ENCODE measurements at regions not wholly inside any gene's neighbourhood (a gene's known extent, or its start where the extent isn't known, plus 50 kb on each side); places are given as distances from the start of the nearest gene placed in this dataset.
"Not testable (repeated sequence)": the region's sequence is repeated elsewhere in the genome, so short reads cannot be mapped to it uniquely, and the experiment has no call there.

DNA sequence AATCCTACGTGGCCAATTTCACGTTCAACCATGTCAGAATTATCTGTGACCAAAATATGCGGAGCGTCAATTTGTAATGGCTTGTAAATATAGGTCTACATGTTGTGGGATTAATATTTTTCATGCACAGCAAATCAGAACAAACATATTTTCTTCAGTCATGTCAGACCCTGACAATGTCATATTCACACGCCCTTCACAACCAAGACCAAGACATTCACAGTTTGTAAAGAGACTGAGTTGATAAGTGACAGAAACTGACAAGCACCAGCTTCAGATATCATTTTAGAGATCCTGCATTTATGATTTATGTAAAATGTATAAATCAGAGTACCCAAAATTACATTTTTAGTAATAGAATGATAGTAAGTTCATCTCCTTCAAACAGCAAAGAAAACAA, 57.3 kb upstream of the NOVA1 start:
- DNase-seq, result no peak

DNA sequence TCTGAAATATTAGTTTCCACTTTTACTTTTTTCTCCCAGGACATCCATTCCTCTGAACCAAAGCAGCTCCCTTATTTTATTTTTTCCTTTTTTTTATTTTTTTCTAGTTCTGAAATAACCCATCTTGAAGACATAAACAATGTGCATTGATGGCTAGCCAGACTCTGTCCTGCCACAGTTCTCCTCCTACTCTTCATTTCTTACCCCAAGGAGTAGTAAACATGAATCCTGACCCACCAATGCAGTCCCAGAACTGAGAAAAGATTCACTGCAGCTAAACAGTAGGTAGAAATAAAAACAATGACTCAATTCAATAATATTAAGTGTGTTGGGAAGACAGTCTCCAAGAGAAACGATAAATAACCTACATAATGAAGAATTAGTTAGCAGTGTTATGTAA, 65.7 kb upstream of the NOVA1 start:
- no peak for DNase-seq

- DNase-seq, result not testable (repeated sequence)
These were observed 81.0 kb upstream of the NOVA1 start for GRCh38 chr14:26678732-26679420.

DNA sequence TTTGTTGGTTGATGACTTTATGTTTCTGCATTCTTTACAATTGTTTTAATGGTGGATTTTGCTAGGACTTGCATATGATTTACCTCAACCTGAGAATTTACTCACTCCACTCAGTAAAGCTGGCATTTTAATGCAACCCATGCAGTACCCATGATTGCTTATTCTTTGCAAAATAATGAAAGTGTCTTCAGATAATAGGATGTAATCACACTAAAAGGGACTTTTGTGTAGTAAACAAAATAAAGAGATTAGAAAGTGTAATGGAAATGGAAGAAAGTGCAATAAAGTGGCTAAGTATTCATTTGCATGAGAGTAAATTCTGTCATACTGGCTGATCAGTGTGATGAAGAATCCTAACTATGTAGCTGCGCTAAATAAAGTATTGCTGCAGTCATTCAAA, 87.6 kb upstream of the NOVA1 start:
- DNase-seq, result no peak

- no peak for DNase-seq
These were observed 89.5 kb upstream of the NOVA1 start for GRCh38 chr14:26687301-26687837.

DNA sequence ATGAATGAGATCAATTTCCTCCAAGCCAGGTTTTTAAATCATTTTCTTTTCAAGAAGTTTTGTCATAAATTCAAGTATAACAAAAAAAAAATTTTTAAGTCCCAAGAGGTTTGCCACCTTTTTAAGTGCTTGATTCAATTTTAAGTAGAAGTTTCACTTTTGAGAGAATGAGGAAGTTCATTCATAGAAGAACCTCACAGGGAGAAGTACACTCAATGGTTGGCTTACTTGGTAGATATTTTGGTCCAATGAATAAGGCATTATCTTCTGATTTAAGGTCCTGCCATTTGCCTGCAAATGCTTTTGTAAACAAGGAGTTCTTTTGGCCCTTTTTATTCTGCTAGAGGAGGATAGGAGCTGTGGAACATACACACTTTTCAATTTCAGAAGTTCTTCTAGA, 96.7 kb upstream of the NOVA1 start:
- no peak for DNase-seq

GRCh38 chr14:26702721-26703230, 104.9 kb upstream of the NOVA1 start:
- no peak for DNase-seq

DNA sequence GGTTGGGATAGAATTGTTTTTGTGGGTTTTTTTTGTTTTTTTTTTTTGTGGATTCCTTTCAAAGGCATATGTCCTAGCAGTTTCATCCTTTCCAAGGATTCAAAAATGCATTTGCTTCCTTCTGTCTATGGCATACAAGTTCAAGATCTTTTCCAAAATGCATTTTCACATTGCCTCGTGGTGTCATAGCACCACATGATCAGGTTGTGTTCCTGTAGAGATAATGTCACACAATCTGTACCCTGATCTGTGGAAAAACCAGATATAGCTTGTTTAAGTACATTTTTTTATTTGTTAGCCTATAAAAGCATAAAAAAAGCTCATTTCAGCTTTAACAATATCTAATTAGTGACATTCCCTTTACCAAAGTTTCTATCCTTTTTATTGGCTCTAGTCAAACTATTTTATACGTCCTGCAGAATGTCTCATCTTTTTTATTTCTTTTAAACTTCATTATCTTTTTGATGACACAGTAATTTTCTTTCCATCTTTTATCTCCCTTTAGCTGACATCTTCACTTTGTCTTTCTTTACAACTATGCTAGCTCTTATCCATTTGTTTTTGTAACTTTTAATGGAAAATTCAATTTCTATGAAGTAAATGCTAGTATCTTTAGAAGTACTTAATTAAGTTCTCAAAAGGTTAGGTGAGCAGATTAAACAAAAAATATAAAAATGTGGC, 106.0 kb upstream of the NOVA1 start:
- no peak for DNase-seq

DNA sequence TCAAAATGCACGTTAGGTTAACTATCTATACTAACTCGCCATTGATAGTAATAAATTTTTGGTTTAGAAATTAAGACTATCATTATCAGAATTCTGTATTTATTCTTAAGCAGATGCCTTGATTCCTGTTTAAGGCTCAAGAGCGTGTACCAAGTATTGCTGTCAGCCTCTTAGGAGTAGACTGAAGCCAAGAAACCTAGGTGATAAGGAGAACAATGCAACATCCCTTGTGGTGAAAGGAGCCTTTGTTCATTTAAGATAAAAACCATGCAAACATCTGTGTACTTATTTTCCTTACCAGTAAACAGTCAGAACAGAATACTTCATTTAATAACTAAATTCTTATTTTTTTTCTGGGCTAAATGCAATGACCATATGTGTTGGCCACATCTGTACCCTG, 109.4 kb upstream of the NOVA1 start:
- no peak for DNase-seq

DNA sequence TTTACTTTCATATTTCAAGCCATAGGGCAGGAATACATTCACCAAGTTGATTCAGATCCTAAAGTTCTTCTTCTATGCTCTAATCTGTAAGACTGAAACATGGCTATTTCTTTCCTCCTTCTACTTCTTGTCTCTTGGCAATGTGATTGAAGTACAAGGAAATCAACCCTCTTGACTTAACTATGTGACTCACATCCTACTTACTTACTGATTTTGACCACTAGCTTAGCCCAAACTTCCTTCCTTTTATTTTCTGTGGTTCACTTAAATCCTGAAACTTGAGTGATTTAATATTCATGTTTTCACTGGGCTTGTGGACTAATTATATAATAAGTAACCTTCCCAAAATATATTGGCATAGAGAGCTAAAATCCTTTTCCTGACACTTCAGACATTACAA, 111.2 kb upstream of the NOVA1 start:
- DNase-seq, result no peak

DNA sequence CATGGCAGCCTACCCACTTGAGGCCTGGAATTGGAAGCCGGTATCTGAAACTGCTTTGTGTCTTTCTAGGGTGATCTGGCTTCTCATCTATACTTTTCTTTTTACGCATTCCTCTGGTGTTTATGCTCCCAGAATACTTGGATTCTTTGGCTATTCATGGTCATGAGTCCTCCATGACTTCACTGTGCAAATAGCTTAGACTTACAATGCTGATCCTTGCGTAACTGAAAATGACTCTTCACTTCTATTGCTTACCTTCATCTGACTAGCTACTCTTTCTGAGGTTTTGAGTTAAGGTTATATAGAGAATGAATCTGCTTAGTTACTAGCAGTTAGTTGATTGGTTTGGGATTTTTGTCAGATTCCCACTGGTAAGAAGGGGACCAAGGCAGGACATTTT, 121.7 kb upstream of the NOVA1 start:
- DNase-seq, result no peak

- no peak for DNase-seq
These were observed 124.4 kb upstream of the NOVA1 start for GRCh38 chr14:26722258-26722657.

- no peak for DNase-seq
These were observed 132.0 kb upstream of the NOVA1 start for GRCh38 chr14:26729851-26730250.

DNA sequence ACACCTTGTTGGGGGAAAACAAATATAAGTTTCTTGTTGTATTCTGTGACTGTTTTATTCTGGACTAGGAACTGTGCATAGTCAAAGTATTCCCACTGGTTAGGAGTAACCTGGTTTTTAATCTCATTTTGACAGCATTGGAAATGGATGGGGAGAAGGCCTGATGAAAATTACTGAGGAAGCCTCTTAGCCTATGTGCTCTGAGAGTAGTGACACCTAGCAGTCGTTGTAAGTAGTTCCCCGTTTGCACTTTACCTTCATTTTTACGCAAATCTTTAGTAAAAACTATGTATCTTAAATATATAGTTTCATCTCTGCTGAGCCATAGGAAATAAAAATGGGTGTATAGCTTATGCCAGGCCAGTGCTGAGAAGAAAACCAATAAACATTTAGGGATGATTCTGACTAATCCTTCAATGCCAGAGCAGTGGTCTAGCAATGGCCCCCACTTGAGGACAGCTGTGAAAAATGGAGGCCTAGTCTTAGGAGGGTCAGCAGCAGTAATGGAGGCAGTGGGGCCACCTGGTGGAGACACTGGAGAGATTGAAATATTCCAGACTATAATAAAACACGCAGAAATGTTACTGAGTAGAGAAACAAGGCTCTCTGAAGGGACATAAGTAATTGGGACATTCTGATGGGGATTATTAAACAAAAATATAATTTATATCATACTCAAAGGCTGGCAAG, 133.2 kb upstream of the NOVA1 start:
- DNase-seq, result peak; percentile 31

- DNase-seq, result no peak
These were observed 138.0 kb upstream of the NOVA1 start for GRCh38 chr14:26735811-26736210.

- no peak for DNase-seq
These were observed 140.7 kb upstream of the NOVA1 start for GRCh38 chr14:26738571-26738970.

DNA sequence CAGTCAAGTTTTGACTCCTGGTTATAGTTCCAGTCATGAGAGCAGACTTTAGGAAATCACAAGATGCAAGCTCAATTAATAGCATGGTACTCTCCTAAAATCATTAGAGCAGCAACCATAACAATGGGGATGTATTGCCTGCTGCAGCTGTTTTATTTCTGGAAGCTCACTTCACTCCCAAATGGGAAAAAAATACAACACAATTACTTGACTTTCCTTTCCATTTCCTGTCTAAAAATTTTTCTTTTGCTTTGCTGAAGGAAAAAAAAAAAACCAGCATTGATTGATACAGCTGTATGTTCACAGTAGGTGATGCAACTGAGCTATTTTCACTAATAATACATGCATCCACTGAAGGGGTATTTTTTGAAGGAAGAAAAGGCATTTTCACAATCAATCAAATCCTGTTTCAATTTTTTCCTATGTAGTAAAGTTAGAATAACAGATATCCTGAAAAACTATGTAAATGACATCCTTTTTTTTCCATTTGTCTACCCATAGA, 143.9 kb upstream of the NOVA1 start:
- no peak for DNase-seq

GRCh38 chr14:26743284-26743683, 145.5 kb upstream of the NOVA1 start:
- no peak for DNase-seq

- no peak for DNase-seq
These were observed 147.1 kb upstream of the NOVA1 start for GRCh38 chr14:26744903-26745302.

- no peak for DNase-seq
These were observed 163.7 kb upstream of the NOVA1 start for GRCh38 chr14:26761532-26761931.

DNA sequence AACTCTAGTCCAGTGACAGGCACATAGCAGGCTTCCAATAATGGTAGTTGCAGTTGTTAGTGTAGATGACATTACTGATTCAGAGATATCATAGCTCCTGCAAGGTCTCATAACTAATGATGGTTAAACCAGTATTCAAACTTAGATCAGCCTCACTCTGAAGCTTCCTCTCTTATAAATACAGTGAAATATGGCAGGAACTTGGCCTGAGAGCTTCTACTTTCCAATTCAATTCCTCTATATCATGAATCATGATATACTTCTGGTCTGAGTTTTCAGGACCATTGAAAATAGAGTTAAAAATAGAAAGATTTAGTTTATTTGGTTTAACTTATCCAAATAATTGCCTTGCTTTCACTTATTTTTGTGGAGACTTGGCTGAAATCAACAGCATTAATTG, 167.5 kb upstream of the NOVA1 start:
- no peak for DNase-seq

GRCh38 chr14:26765768-26766520, 168.1 kb upstream of the NOVA1 start:
- DNase-seq, result no peak

GRCh38 chr14:26766726-26767125, 168.9 kb upstream of the NOVA1 start:
- DNase-seq, result no peak

Data from hematopoietic multipotent progenitor cell treated with erythropoietin and hydrocortisone succinate and interleukin-3 and kit ligand, for 6 days (in vitro differentiated cells).